ENCODE measurements at regions not wholly inside any gene's neighbourhood (a gene's known extent, or its start where the extent isn't known, plus 50 kb on each side); places are given as distances from the start of the nearest gene placed in this dataset.
"Not testable (repeated sequence)": the region's sequence is repeated elsewhere in the genome, so short reads cannot be mapped to it uniquely, and the experiment has no call there.

DNA sequence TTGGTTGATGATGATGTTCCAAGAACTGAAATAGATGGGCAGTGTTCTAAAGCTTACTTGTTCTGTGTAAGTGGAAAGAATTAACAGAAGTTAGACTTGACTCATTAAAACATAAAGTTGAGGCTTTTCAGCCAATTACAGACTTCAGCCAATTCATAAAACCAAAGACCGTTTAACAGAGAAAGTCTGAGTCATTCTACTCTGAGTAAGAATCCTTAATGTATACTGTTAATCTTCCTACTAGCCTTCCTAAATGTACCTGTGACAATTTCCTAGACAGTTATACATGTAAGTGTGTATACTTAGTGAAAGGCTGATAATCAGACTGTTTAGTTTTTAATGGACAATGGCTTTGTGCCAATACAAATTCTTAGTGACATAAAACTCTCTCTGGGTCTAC lies 681.0 kb downstream of the RPL10L start:
- no peak for DNase-seq

DNA sequence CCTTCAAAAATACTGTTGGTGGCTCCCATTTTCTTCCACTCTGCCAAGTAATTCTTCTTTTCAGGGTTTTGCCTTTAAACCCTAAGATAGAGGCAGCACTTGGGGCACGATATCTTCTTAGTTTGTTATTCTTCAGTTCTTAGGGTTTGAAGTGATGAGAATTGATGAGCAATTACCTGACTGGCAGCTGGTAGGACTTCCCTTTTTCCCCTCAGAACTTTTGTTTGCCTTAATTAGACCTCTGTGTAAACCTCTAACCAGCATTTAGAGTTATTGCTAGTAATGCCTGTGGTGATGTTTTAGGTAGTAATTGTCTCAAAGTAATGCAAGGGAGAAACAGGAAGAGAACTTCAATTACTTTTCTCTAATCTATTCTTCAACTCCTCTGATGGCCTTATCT lies 683.5 kb downstream of the RPL10L start:
- DNase-seq, result no peak

DNA sequence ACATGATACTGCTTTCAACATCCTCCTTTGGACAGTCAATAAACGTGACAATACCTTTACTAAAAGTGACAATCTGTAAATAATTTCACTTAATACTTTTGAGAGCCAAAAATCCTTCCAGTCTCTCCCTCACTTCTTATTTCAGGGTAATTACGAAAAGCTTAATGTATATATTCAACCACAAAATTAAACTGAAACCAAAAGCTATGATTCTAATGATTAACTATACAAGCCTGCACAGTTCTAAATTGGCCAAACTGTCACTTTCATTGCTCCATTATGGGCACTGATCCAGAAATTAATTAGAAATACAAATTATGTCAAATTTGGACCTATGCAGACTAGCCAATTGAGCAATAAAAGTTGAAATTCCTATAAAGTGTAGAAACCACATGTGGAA lies 696.5 kb upstream of the MIS18BP1 start:
- no peak for DNase-seq

DNA sequence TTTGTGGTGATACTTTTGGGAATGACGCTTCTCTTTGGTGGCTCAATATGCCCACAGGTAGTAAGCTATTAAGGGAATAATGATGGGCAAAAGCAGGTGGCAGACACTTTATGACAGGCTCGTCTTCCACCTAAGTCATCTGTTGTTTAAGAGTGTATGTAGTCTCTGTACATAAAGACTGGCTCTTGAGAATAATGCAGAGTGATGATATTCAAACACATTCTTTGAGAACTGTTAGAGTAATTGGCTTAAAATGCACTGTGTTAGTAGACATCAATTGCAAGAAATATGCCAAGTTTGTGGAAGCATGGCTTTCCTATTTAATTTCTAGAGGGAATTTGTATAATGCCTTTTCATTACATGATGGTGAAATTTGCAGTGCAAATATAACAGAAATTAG lies 694.8 kb upstream of the MIS18BP1 start:
- no peak for DNase-seq

DNA sequence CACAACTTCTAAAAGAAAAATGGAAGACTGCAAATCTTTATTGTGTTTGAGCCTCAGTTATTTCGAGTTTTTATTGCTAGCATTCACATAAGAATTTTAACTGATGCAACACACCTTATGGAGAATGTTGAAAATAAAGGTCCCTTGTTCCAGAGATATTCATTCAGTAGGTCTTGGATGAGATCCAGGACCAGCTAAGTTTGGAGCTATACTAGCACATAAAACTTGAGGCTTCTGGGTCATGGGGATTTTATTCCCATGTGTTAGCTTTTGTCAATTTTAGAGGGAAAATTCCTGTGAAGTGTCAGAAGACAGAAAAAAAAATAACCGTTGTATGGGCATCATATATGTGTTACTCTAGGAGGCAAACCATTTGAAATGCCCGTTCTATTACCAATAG lies 693.2 kb upstream of the MIS18BP1 start:
- no peak for DNase-seq

DNA sequence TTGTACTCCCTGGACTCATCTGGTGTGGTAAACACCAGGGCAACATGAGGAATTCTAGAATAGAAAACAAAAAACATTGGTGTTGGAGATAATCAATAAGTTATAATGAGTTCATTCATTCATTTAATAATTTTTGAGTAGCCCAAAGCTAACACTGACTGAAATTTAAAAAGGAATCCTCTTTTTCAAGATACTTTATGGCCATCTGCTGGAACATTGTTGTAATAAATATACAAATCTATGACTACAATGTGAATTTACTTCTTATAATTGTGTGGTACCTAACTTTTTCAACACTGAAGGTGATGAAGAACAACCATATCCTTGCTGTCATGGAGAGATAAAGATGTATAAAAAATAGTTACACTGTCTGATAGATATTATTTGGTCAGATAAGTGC lies 687.3 kb upstream of the MIS18BP1 start:
- DNase-seq, result no peak

DNA sequence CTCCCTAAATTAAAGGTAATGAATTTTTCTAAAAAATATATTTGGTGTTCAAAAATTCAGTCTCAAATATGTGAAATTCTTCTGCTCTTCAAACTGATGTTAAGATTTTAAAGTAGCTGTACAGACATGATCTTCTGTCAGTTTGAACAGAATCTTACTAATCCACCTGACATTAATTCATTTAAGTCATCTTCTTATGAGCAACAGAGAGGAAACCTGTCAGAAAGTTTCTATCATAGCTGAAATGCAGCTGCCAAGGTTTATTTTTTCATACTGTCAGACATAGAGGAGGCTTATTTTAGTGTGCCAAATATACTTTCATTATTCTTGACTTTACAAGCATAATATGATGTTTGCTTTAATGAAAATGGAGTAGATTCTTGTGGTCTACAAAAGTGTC lies 686.6 kb upstream of the MIS18BP1 start:
- DNase-seq, result no peak

DNA sequence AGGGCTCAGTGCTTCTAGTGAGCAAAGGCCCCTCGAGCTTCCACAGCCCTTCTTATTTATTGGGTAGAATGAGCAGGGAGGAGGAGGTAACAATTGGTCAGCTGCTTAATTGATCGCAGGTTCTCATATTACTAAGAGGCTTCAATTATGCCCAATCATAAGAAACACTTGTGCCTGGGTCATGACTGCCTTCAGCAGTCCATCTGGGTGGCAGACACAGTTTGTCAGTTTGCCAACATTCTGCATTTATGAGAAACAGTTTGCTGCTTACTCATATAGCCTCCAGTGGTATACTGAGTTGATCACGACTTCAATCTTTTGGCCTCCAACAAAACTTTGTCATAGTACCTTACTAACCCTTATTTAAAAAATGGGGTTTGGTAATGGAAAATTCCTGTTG lies 667.0 kb upstream of the MIS18BP1 start:
- DNase-seq, result not testable (repeated sequence)

DNA sequence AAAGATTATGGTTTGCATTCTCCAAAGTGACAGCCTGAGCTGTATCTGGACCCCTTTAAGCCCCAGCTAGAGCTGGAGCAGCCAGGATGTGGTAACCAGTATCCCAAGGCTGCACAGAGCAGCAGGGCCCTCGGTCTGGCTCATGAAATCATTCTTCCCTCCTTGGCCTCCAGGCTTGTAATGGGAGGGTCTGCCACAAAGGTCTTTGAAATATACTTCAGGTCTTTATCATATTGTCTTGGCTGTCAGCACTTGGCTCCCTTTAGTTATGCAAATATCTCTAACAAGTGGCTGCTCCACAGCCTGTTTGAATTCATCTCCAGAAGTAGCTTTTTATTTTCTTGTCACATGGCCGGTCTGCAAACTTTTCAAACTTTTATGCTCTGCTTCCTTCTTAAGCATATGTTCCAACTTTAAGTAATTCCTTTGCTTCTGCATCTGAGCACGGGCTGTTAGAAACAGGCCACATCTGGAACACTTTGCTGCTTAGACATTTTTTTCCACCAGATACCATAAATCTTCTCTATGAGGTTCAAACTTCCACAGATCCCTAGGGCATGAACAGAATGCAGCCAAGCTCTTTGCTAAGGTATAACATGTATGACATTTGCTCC lies 663.4 kb upstream of the MIS18BP1 start:
- no peak for DNase-seq

DNA sequence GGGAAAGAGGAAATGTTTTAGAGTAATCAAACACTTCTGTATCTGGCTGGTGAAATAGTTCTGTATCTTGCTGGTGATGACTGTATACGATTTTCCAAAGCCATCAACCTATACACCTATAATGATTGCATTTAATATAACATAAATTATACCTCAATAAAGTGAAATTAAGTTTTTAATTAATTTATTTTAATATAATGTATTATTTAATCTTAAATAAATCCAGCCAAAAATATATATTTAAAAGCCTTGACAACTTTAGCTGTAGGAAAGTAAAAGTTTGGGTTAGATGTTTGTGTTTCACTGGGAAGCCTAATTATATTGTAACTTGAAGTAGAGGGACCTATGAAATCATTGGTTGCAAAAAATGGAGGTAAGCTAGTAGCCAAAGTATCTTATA lies 654.8 kb upstream of the MIS18BP1 start:
- no peak for DNase-seq

DNA sequence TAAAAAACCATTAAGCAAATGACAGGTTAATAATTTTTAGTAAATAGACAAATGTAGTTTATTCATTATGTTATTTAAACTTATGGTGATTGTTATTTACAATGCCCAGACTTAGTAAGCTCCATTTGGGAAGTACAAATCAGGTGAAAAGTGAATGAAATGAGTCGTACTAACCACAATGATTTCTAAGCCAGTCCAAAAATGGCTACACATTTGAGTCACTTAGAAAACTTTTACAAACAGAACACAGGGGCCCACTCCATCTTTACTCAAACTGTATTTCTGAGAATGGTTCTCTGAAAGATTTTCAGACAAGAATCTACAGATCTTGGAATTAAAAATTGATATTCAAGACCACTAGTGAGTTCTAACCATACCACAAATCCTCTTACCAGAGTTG lies 653.3 kb upstream of the MIS18BP1 start:
- no peak for DNase-seq

DNA sequence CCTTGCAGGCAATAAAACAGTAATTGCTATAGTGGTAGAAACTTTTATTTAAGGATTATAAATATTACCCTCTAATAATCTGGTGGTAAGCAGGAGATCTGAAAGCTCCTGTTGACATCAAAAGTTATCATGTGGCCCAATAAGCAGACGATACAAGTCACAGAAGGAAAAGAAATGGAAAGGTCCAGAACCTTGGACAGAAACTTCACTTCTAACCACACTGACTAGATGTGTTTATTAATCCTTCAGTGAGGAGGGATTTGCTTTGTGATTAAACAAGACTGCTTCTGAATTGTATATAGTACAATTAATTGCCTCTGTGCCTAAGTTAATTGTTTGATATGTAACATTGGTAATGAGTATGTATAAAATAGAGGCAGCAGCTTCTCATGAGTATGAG lies 652.7 kb upstream of the MIS18BP1 start:
- DNase-seq, result no peak

DNA sequence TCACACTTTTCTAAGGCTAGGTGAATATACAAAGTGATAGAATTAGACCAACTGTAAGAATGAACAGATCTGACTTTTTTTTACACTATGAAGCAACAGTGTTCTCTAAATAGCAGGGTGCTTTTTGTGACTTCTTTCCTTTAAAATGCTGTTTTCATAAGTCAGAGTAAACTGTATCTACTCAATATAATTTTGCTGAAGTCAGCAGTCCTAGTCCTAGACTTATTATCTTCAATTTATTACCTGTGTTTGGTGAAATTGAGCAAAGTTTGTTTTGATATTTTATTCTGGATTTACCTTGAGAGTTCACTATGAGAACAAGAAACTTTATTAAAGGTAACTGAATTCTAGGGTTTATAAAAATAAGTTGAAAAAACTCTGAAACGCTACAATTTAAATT lies 651.3 kb upstream of the MIS18BP1 start:
- no peak for DNase-seq

DNA sequence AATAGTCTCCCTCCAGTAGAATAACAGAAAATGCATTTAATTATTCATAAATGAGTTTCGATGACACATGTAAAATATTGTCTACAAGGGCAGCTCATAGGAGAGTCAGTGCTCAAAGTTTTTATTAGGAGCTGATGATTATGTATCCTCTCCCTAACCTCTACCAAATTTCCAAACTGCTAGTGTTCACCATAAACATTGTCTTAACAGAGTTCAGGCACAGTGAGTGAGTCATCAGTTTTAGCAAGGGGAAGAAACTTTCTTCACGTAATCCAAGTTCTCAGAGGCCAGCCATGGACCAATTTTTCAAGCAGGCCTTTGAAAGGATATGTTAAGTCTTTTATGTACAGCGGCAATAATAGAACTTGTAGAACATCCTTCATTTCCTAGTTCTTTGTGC lies 649.2 kb upstream of the MIS18BP1 start:
- DNase-seq, result no peak

DNA sequence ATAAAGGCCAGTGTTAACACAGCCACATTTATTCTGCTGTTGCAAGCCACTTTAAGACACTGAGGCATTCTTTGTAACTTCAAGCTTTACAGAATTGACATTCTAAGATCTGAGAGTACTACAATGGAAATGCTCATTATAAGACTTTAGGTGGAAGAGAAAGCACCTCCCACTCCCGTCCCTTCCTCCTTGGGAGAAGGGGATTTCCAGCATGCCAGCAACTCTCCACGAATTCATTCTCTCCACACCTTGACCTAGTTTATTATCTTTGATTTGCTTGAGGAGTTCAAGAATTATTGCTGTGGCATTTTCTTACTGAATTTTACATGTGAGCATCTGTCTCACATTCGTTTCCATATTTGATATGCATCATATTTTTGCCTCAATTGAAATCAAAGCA lies 644.4 kb upstream of the MIS18BP1 start:
- no peak for DNase-seq

DNA sequence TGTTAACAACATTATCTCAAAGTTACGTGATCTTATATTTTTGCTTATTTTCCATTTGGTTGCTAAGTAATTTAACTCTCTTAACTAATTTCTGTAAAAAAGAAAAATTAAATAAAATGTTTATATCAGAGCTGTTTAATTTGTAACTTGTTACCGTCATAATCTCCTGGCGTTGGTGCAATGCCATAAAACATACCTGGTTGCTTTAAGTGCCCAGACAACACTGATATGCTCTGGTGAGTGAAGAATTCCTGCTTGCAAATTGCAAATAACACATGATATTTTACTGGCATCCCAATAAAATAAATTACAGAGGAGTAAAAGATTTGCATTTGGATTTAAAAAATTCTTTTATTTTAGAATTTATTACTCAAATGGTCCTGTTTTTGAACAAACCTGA lies 640.1 kb upstream of the MIS18BP1 start:
- no peak for DNase-seq

DNA sequence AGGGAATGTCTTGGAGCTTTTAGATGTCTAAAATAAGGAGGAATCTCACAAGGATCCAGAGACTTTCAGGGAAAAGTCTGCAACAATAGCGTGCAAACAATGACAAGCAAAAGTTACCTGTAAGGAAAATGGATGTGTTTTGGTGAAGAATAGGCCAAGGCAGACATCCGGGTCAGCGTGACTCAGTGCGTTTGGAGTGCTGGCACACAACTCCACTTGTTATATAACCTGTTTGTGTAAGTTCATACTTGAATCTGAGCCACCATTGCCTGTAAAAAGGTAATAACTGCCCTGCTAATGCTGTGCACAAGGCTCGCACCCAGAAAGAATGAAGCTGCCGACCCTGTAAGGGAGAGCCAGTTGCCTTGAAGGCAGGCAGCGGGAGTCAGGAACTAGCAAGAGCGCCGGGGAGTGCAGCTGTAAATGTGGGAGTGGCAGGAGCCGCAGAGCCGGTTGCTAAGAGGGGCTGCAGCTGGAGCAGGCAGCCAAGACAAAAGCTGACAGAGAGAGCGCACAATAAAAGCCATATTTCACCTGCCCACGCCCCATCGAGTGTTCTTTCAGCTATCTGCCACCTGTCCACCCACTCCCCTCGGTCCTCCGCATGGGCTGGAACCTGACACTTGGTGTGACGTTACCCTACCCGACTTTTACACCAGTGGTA lies 638.5 kb upstream of the MIS18BP1 start:
- peak; percentile 97 for DNase-seq

DNA sequence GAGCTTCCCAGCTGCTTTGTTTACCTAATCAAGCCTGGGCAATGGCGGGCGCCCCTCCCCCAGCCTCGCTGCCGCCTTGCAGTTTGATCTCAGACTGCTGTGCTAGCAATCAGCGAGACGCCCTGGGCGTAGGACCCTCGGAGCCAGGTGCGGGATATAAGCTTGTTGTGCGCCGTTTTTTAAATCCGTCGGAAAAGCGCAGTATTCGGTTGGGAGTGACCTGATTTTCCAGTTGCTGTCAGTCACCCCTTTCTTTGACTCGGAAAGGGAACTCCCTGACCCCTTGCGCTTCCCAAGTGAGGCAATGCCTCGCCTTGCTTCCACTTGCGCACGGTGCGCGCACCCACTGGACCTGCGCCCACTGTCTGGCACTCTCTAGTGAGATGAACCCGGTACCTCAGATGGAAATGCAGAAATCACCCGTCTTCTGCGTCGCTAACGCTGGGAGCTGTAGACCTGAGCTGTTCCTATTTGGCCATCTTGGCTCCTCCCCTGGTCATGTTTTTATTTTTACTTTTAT lies 635.8 kb upstream of the MIS18BP1 start:
- not testable (repeated sequence) for DNase-seq

DNA sequence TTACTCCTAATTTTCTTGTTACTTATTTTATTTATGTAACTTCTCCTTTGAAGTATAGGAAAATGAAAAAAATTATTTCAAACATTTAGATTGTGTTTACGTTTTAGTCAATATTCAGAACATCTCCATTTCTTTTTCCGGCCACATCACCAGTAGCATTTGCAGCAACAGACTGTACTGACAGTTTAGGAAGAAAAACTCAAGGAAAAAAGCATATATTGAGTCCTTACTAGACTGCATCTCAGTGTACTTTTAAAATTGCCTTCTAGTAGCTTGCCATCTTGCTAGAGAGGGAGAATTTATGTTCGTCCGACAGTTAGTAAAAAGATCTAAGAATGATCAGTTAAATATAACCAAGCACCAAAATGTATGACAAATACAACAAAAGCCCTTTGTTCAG lies 625.0 kb upstream of the MIS18BP1 start:
- no peak for DNase-seq

DNA sequence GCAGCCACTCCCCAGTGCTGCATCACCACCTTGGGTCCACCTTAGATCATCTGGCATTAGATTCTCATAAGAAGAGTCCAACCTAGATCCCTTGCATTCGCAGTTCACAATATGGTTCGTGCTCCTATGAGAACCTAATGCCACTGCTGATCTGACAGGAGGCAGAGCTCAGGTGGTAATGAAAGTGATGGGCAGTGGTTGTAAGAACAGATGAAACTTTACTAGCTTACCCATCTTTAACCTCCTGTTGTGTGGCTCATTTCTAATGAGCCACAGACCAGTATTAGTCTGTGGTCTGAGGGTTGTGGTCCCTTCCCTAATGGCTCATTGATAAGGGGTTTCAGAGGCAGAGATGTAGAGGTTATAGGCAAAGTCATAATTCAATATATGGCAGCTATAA lies 615.9 kb upstream of the MIS18BP1 start:
- no peak for DNase-seq

DNA sequence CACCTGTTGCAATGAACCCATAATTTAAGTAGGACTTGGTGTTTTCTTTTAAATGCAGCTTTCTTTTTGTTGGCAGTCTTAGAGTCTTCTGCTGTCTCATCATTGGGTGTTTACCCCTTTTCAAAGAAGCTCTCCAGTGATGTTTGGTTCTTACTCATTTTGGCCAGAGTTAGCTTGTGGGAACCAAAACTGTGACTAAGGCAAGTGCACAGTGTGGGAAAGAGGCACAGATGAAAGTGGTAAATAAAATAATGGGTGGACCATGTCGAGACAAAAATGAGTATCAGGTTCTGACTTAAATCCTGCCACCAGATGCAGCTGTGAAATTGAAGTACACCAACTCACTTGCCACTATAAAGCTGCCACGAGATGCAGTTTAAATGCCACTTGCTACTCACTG lies 615.4 kb upstream of the MIS18BP1 start:
- DNase-seq, result no peak

DNA sequence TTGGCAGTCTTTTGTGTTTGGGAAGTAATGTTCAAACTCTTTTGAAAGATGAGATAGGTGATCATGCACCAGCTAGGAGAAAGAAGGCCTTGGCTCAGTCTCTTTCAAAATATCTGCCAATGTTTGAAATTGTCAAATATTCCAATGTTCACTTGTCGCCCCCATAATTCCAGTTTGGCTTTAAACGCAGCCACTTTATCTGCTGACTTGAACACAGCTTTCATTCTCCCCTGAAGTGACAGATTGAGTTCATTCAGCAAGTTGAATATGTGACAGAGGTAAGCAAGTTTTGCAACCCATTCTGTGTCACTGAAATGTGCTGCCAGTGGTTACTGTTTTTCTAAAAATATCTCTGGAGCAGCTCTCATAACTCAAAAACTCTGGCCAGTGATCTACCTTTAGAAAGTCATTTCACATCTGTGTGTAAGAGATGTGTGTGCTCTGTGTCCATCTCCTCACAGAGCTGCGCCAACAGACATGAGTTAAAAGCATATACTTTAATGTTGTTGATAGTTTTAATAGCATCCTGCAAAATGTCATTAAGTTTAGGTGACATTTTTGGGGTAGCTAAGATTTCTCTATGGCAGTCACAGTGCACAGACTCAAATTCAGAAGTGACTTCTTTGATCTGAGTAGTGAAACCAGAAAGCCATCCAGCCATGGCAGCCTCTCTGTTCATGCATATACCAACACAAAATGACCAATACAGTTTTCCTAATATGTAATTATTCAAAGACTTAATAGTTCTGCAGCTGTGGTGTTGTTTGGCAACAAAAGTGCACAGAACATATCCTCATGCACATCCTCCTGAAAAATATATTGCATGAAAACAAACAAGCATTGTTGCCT lies 614.3 kb upstream of the MIS18BP1 start:
- DNase-seq, result no peak

DNA sequence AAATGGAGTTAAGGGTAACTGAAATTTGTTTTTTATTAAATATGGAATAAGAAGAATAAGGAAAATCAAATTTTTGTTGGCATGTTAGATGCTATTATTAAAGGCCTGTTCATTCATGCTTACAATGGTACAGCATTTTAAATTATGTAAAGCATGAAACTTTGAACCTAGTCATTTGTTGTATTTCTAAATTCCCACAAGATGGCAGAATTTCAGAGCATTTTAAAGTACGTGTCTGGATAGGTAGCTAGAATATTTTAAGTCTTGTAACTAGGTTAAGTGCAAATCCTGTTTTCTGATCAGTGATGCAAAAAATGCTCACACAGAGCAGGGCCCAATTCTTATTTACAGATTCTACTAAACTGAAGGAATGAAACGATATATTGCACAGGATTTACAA lies 585.6 kb upstream of the MIS18BP1 start:
- DNase-seq, result no peak

DNA sequence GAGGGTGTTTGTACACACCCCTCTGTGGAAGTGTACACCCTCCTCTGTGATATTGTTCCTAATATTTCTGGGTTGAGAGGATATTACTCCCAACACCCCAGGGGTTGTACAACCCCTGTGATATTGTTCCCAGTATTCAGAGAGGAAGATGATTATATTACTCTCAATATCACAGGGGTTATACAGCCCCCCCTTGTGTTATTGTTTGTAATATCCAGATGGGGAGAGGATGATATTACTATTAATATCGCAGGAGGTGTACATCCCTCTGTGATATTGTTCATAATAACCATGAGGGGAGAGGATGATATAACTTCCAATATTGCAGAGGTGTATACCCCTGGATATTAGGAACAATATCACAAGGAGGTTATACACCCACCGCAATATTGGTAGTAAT lies 566.1 kb upstream of the MIS18BP1 start:
- no peak for DNase-seq

Data from NCI-H187 treated with DMSO at 0.1 percent for 48 hours (cell line).